K562 (cell line): ENCODE measurements at regions not wholly inside any gene's neighbourhood (a gene's known extent, or its start where the extent isn't known, plus 50 kb on each side); places are given as distances from the start of the nearest gene placed in this dataset.

Experiments used
- ATAC-seq: fragments of 200-7000 bp; cut with Tn5 transposase; 3 replicates; pipeline ENCODE4 v1.9.1; 2020; ENCODE audit warnings: moderate library complexity
- BruUV-seq: library from RNA; stranded (reverse); fragments of 400-500 nt; replicated peaks from 2 replicates; lab custom pipeline; 2021; lab: Mats Ljungman, UMichigan
- CTCF ChIA-PET: fragments of 300-600 bp; formaldehyde crosslinking; extraction: SDS; loops from one replicate; lab custom pipeline; 2021; ENCODE audit warnings: low intra/inter-chr PET ratio; lab: Yijun Ruan, JAX
- POLR2A ChIA-PET: fragments of 300-600, 350-650 bp; sonication (Branson Sonifier 250); formaldehyde crosslinking; extraction: SDS; loops from one replicate; lab custom pipeline; 2021; ENCODE audit warnings: antibody characterized with exemption, inconsistent platforms; lab: Yijun Ruan, JAX
- DNase-seq, 4 experiments: peaks; one replicate each; pipeline versions ENCODE4 v3.0.0 to v3.0.0-alpha.2; 2011 to 2018; ENCODE audit warnings: low spot score in 3 of 4, mixed read lengths in 3 of 4; ENCODE audit errors: extremely low read depth in 1 of 4
- FAIRE-seq: peaks from 2 replicates; lab custom pipeline; 2011; peaks lifted over from hg19 to GRCh38; lab: Jason Lieb, UNC
- H2AFZ ChIP-seq: 2 replicates; pipeline ENCODE4 v1.6.0; 2011; ENCODE audit warnings: low read depth, low read length, control low read depth, inconsistent platforms
- H3K27ac ChIP-seq: fragments of 200-600 bp; 3 replicates; pipeline ENCODE4 v1.8.0; 2011; ENCODE audit warnings: low read depth, mild to moderate bottlenecking, control low read depth, inconsistent platforms, low read length, moderate library complexity, mixed read lengths; ENCODE audit errors: extremely low read depth
- H3K27me3 ChIP-seq, 2 experiments: fragments of 300-600 bp in 1 of 2; 2 replicates in 1 of 2; 3 replicates in 1 of 2; pipeline versions ENCODE4 v1.6.0 to v1.8.0; 2011; ENCODE audit warnings: inconsistent platforms in 2 of 2, low read length in 2 of 2, mild to moderate bottlenecking in 1 of 2, mixed read lengths in 1 of 2, moderate library complexity in 1 of 2; ENCODE audit not compliant: control insufficient read depth in 2 of 2, insufficient read depth in 2 of 2
- H3K36me3 ChIP-seq: fragments of 300-600 bp; 3 replicates; pipeline ENCODE4 v1.8.0; 2011; ENCODE audit warnings: mild to moderate bottlenecking, low read length, inconsistent platforms; ENCODE audit not compliant: control insufficient read depth, insufficient read depth
- H3K4me1 ChIP-seq, 2 experiments: fragments of 200-600 bp in 1 of 2; replicated peaks in 1 of 2; 2 replicates in 1 of 2; 3 replicates in 1 of 2; pipeline versions ENCODE4 v1.5.1 to v1.8.0; 2011; ENCODE audit warnings: inconsistent platforms in 2 of 2, low read length in 2 of 2, mild to moderate bottlenecking in 1 of 2, mixed read lengths in 1 of 2, moderate library complexity in 1 of 2; ENCODE audit not compliant: control insufficient read depth in 2 of 2, insufficient read depth in 2 of 2
- H3K4me2 ChIP-seq: 2 replicates; pipeline ENCODE4 v1.6.1; 2011; ENCODE audit warnings: low read length, control low read depth, inconsistent platforms, mixed read lengths; ENCODE audit not compliant: insufficient read depth
- H3K4me3 ChIP-seq: fragments of 200-600 bp; sonication (generic), shearing (Covaris generic); 2 replicates; pipeline ENCODE4 v1.5.1; 2016; ENCODE audit warnings: control low read depth, inconsistent platforms
- H3K79me2 ChIP-seq: fragments of 200-600 bp; 3 replicates; pipeline ENCODE4 v1.8.0; 2011; ENCODE audit warnings: low read length, inconsistent platforms; ENCODE audit not compliant: control insufficient read depth, insufficient read depth
- H3K9ac ChIP-seq, 2 experiments: 2 replicates each; pipeline versions ENCODE4 v1.6.0 to v1.6.1; 2011; ENCODE audit warnings: low read depth in 2 of 2, low read length in 2 of 2, control low read depth in 1 of 2, inconsistent platforms in 1 of 2, mild to moderate bottlenecking in 1 of 2, mixed read lengths in 1 of 2; ENCODE audit not compliant: insufficient read depth in 1 of 2
- H3K9me1 ChIP-seq: one replicate; pipeline ENCODE4 v1.6.0; 2011; ENCODE audit warnings: inconsistent platforms, mild to moderate bottlenecking, low read length, moderate library complexity; ENCODE audit not compliant: control insufficient read depth, insufficient read depth
- H3K9me3 ChIP-seq: replicated peaks from 2 replicates; pipeline ENCODE4 v1.5.1; 2011; ENCODE audit warnings: low read depth, low read length, inconsistent platforms; ENCODE audit not compliant: control insufficient read depth, insufficient read depth
- H4K20me1 ChIP-seq: replicated peaks from 2 replicates; pipeline ENCODE4 v1.6.1; 2011; ENCODE audit warnings: low read length, inconsistent platforms, mixed read lengths; ENCODE audit not compliant: control insufficient read depth, insufficient read depth
- BRF1 ChIP-seq: IDR thresholded peaks from 3 replicates; pipeline ENCODE4 v1.6.1; 2011; ENCODE audit warnings: borderline replicate concordance, mild to moderate bottlenecking; ENCODE audit not compliant: insufficient read length; ENCODE audit errors: extremely low read depth
- ELF1 ChIP-seq: fragments of 200-800 bp; sonication (Bioruptor generic); IDR thresholded peaks from 2 replicates; pipeline ENCODE4 v1.6.1; 2016; ENCODE audit warnings: missing genetic modification characterization, missing compliant biosample characterization
- HIVEP1 ChIP-seq: fragments of 250-450 bp; sonication (Bioruptor Pico); IDR thresholded peaks from 2 replicates; pipeline ENCODE4 v1.4.0; 2020; ENCODE audit warnings: mild to moderate bottlenecking
- MITF ChIP-seq: IDR thresholded peaks from 2 replicates; pipeline ENCODE4 v1.6.1; 2014; ENCODE audit warnings: antibody characterized with exemption
- NFE2L1 ChIP-seq: fragments of 450-650 bp; IDR thresholded peaks from 2 replicates; pipeline ENCODE4 v1.6.1; 2016; ENCODE audit warnings: missing genetic modification characterization, low read depth, mild to moderate bottlenecking, missing compliant biosample characterization, moderate library complexity, borderline replicate concordance
- PHB ChIP-seq: fragments of 250-450 bp; sonication (Bioruptor Pico); IDR thresholded peaks from 2 replicates; pipeline ENCODE4 v1.5.0; 2021
- PTTG1 ChIP-seq: fragments of 450-650 bp; IDR thresholded peaks from 2 replicates; pipeline ENCODE4 v1.6.1; 2016; ENCODE audit warnings: low read depth, mild to moderate bottlenecking, missing genetic modification characterization, missing compliant biosample characterization
- RAD51 ChIP-seq: fragments of 450-650 bp; IDR thresholded peaks from 2 replicates; pipeline ENCODE4 v1.7.1; 2016; ENCODE audit warnings: low read depth, mild to moderate bottlenecking, borderline replicate concordance
- TCF3 ChIP-seq: sonication (generic); formaldehyde crosslinking; IDR thresholded peaks from 2 replicates; pipeline ENCODE4 v1.4.0; 2020; ENCODE audit warnings: mild to moderate bottlenecking, missing genetic modification reagents
- ZFX ChIP-seq: sonication (generic); formaldehyde crosslinking; IDR thresholded peaks from 2 replicates; pipeline ENCODE4 v1.8.0; 2022; ENCODE audit warnings: mild to moderate bottlenecking, missing genetic modification reagents, moderate library complexity
- ZKSCAN3 ChIP-seq: fragments of 250-450 bp; sonication (Bioruptor Pico); IDR thresholded peaks from 2 replicates; pipeline ENCODE4 v1.4.0; 2020
- ZNF764 ChIP-seq: fragments of 250-450 bp; sonication (Bioruptor Pico); IDR thresholded peaks from 2 replicates; pipeline ENCODE4 v1.4.0; 2020; ENCODE audit warnings: low read depth, mild to moderate bottlenecking, moderate library complexity
- ZNF785 ChIP-seq: fragments of 250-450 bp; sonication (Bioruptor Pico); IDR thresholded peaks from 2 replicates; pipeline ENCODE4 v1.4.0; 2020; ENCODE audit warnings: mild to moderate bottlenecking
- ZNF830 ChIP-seq: fragments of 250-450 bp; sonication (Bioruptor Pico); IDR thresholded peaks from 2 replicates; pipeline ENCODE4 v1.5.0; 2021; ENCODE audit warnings: mild to moderate bottlenecking
- WGBS: fragments of 100-300 bp; shearing (Covaris generic); methylation state at CpG from one replicate; pipeline ENCODE4 v1.1.6; 2016; ENCODE audit warnings: low coverage, mixed read lengths; ENCODE audit not compliant: insufficient coverage; ENCODE audit errors: missing lambda C conversion rate; 5-methylcytosine and 5-hydroxymethylcytosine counted together
- in situ Hi-C: fragments of 300-500 bp; cut with MboI; formaldehyde crosslinking; loops from 4 replicates; pipeline ENCODE4 v1.15.0; 2018; ENCODE audit warnings: inconsistent platforms, mixed read lengths
- intact Hi-C: fragments of 100-400 bp; cut with micrococcal nuclease; formaldehyde crosslinking; loops from 2 replicates; pipeline ENCODE4 v1.14.2; 2022
- TF ChIP-seq, protein P1 (sequence below): fragments of 250-450 bp; sonication (Bioruptor Pico); IDR thresholded peaks from 2 replicates; pipeline ENCODE4 v1.8.0; 2022; ENCODE audit warnings: moderate library complexity, mild to moderate bottlenecking, inconsistent platforms
- TF ChIP-seq, protein P2 (sequence below): fragments of 250-450 bp; sonication (Bioruptor Pico); IDR thresholded peaks from 2 replicates; pipeline ENCODE4 v1.5.0; 2021
- TF ChIP-seq, protein P3 (sequence below): fragments of 450-650 bp; IDR thresholded peaks from 2 replicates; pipeline ENCODE4 v1.6.1; 2016; ENCODE audit warnings: missing biosample characterization, missing genetic modification characterization

DNA sequence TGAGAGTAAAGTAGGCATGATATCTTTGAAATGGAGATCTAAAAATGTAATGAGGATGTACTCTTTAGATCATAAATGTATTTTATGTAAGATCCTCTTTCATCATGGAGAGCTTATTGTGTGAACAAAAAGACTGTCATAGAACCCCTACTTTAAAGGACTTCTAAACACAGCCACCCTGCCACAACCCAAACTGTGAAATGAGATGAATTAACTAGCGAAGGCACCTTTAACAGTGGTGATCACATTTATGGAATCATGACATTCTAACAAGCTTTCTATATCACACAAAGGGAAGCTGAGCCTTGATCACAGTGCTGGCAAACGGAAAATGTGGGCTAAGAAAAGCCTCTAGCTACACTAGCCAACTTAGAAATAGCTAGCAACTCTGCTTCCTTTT, 1585.2 kb downstream of the EFNA5 start (continued):
- TF ChIP-seq, protein P1, sequence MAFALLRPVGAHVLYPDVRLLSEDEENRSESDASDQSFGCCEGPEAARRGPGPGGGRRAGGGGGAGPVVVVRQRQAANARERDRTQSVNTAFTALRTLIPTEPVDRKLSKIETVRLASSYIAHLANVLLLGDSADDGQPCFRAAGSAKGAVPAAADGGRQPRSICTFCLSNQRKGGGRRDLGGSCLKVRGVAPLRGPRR (CRISPR knock-in tag): no peak

DNA sequence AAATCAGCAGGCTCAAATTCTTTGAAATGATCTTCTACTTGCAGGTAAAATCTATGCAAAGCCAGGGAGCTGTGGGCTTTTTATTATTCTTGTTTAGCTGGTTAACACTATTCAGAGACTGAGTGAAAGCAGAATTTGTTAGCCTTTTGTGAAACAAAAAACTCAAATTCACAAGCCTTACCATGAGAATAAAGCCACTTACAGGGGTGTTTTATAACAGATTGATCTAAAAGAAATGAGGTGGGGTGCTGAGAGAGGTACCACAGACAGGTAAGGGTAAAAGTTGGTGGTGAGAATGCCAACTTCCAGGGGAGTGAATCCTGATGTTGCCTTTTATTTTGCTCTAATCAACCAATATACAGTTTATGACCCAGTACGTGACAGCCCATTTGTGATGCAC, 1585.6 kb downstream of the EFNA5 start:
- no peak overlapping the region for H3K4me3 ChIP-seq
- DNase-seq: no peak
- in situ Hi-C loops: no loop called here
- BruUV-seq: no TSS peak
- no peak for FAIRE-seq
- no peak overlapping the region for H3K4me2 ChIP-seq
- WGBS: 0% methylated on average over 1 of the region's 1 CpG
- no peaks in the 10 kb centered on the region for H3K27me3 ChIP-seq
- H3K79me2 ChIP-seq: no peaks in the 10 kb centered on the region
- H3K9me3 ChIP-seq: no peaks in the 10 kb centered on the region
- H3K36me3 ChIP-seq: no peaks in the 10 kb centered on the region
- H3K9ac ChIP-seq: no peak overlapping the region
- no peaks in the 10 kb centered on the region for H3K9me1 ChIP-seq
- no peaks in the 10 kb centered on the region for H3K4me1 ChIP-seq
- no peak for TF ChIP-seq RAD51
- no peak for TF ChIP-seq ELF1 (tag)
- no peak for TF ChIP-seq NFE2L1 (tag)
- no peak for TF ChIP-seq ZNF785
- no peak for TF ChIP-seq ZKSCAN3
- no peak for TF ChIP-seq TCF3 (CRISPR knock-in tag)
- TF ChIP-seq, protein P2, sequence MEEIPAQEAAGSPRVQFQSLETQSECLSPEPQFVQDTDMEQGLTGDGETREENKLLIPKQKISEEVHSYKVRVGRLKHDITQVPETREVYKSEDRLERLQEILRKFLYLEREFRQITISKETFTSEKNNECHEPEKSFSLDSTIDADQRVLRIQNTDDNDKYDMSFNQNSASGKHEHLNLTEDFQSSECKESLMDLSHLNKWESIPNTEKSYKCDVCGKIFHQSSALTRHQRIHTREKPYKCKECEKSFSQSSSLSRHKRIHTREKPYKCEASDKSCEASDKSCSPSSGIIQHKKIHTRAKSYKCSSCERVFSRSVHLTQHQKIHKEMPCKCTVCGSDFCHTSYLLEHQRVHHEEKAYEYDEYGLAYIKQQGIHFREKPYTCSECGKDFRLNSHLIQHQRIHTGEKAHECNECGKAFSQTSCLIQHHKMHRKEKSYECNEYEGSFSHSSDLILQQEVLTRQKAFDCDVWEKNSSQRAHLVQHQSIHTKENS (CRISPR knock-in tag): no peak
- no peak for TF ChIP-seq BRF1
- no peak for TF ChIP-seq HIVEP1 (CRISPR knock-in tag)
- no peak for TF ChIP-seq MITF
- no peak for TF ChIP-seq ZNF764 (CRISPR knock-in tag)
- TF ChIP-seq ZFX: no peak
- no peak for TF ChIP-seq PTTG1
- TF ChIP-seq PHB (CRISPR knock-in tag): no peak
- TF ChIP-seq, protein P3, sequence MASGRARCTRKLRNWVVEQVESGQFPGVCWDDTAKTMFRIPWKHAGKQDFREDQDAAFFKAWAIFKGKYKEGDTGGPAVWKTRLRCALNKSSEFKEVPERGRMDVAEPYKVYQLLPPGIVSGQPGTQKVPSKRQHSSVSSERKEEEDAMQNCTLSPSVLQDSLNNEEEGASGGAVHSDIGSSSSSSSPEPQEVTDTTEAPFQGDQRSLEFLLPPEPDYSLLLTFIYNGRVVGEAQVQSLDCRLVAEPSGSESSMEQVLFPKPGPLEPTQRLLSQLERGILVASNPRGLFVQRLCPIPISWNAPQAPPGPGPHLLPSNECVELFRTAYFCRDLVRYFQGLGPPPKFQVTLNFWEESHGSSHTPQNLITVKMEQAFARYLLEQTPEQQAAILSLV: no peak
- no peak for TF ChIP-seq ZNF830 (CRISPR knock-in tag)
- H4K20me1 ChIP-seq: no peaks in the 10 kb centered on the region
- intact Hi-C loops: no loop called here
- H2AFZ ChIP-seq: no peak overlapping the region
- ATAC-seq: no peak
- CTCF ChIA-PET: no interaction called here
- H3K27ac ChIP-seq: no peak overlapping the region
- POLR2A ChIA-PET: interaction anchor here (0.6 to 1.0 kb wide), 2 partner anchors 11 to 27 kb away, joined by 3 to 4 read pairs; no protein-coding TSS in a partner anchor
